ENCODE measurements at regions not wholly inside any gene's neighbourhood (a gene's known extent, or its start where the extent isn't known, plus 50 kb on each side); places are given as distances from the start of the nearest gene placed in this dataset. TPM values are rescaled to one million over a fixed set of nuclear protein-coding genes. Genes with fewer than 3 reads are reported as not detected.

Small RNA genes in the stretch of these regions (small RNA-seq; reads per million reads assigned to genes)
- gene MTND4LP2 (ENCODE audit: low replicate concordance), result not detected

All from lung (tissue), 1 donor.